Fibroblast of lung (primary cell): ENCODE measurements at regions not wholly inside any gene's neighbourhood (a gene's known extent, or its start where the extent isn't known, plus 50 kb on each side); places are given as distances from the start of the nearest gene placed in this dataset.

Experiments
- EZH2 ChIP-seq: IDR thresholded peaks from 2 replicates; pipeline ENCODE4 v1.5.1; 2012; ENCODE audit warnings: low read length, control low read depth, mild to moderate bottlenecking; ENCODE audit errors: missing control alignments
- TF ChIP-seq, protein P1 (sequence below), 2 donors: IDR thresholded peaks in 1 of 2; conservative IDR thresholded peaks in 1 of 2; 1 replicate in 1 of 2; 2 replicates in 1 of 2; pipeline ENCODE4 v1.5.1; 2011 to 2012; ENCODE audit warnings: low read length in 2 of 2, control low read depth in 1 of 2, inconsistent platforms in 1 of 2, low read depth in 1 of 2, mild to moderate bottlenecking in 1 of 2

DNA sequence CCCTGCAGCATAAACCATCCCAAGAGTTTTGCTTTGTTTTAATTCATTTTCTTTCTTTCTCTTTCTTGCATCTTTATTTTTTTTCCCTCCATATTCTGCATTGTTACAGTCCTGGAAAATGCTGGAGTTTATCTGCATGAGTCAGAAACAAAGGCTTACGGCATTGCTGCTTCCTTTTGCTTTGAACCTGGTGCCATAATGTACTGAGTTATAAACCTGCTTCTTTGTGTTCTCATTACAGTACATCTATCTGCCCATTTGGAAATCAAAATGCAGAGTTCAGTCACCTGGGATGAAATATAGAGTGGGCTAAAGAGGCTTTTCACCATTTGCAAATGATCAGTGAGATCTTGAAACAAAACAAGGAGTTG lies 1009.2 kb upstream of the FANCL start:
- TF ChIP-seq EZH2: no peak
- TF ChIP-seq, protein P1, sequence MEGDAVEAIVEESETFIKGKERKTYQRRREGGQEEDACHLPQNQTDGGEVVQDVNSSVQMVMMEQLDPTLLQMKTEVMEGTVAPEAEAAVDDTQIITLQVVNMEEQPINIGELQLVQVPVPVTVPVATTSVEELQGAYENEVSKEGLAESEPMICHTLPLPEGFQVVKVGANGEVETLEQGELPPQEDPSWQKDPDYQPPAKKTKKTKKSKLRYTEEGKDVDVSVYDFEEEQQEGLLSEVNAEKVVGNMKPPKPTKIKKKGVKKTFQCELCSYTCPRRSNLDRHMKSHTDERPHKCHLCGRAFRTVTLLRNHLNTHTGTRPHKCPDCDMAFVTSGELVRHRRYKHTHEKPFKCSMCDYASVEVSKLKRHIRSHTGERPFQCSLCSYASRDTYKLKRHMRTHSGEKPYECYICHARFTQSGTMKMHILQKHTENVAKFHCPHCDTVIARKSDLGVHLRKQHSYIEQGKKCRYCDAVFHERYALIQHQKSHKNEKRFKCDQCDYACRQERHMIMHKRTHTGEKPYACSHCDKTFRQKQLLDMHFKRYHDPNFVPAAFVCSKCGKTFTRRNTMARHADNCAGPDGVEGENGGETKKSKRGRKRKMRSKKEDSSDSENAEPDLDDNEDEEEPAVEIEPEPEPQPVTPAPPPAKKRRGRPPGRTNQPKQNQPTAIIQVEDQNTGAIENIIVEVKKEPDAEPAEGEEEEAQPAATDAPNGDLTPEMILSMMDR (conservative IDR thresholded peaks at IDR 0.05 in 1 of 2, IDR thresholded peaks at IDR 0.05 in 1 of 2; ENCODE audit: low read depth in 1 of 2, low read length in 2 of 2): no peak
